GM12864 (cell line): ENCODE measurements at regions not wholly inside any gene's neighbourhood (a gene's known extent, or its start where the extent isn't known, plus 50 kb on each side); places are given as distances from the start of the nearest gene placed in this dataset.

Source experiments
- DNase-seq: peaks from one replicate; pipeline ENCODE4 v3.0.0-alpha.2; 2011; ENCODE audit warnings: low read depth
- H3K4me3 ChIP-seq: 2 replicates; pipeline ENCODE4 v1.5.1; 2011; ENCODE audit warnings: mild to moderate bottlenecking, low read depth, low read length, control low read depth
- TF ChIP-seq, protein P1 (sequence below): IDR thresholded peaks from 2 replicates; pipeline ENCODE4 v1.5.1; 2011; ENCODE audit warnings: low read depth, mild to moderate bottlenecking, moderate library complexity, low read length, control low read depth, inconsistent platforms; ENCODE audit errors: missing control alignments

DNA sequence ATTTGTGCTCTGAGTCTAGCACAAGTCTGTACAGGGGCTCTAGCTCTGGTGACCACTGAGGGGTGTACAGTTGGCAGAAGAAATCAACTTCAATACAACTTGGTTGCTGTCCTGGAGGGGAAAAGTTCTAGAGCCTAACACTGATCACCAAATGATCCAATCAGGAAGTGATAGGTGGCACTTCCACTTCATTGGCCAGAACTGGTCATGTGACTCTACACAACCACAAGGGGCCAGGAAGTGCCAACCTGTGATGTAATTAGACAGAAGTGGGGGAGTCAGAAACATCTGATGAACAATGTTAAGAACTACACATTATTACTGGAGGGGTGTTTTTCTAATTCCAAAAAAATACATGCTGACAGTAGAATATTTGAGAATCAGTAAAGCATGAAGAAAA lies 401.6 kb downstream of the VRK1 start:
- TF ChIP-seq, protein P1, sequence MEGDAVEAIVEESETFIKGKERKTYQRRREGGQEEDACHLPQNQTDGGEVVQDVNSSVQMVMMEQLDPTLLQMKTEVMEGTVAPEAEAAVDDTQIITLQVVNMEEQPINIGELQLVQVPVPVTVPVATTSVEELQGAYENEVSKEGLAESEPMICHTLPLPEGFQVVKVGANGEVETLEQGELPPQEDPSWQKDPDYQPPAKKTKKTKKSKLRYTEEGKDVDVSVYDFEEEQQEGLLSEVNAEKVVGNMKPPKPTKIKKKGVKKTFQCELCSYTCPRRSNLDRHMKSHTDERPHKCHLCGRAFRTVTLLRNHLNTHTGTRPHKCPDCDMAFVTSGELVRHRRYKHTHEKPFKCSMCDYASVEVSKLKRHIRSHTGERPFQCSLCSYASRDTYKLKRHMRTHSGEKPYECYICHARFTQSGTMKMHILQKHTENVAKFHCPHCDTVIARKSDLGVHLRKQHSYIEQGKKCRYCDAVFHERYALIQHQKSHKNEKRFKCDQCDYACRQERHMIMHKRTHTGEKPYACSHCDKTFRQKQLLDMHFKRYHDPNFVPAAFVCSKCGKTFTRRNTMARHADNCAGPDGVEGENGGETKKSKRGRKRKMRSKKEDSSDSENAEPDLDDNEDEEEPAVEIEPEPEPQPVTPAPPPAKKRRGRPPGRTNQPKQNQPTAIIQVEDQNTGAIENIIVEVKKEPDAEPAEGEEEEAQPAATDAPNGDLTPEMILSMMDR, result no peak
- no peak for DNase-seq
- no peak overlapping the region for H3K4me3 ChIP-seq

DNA sequence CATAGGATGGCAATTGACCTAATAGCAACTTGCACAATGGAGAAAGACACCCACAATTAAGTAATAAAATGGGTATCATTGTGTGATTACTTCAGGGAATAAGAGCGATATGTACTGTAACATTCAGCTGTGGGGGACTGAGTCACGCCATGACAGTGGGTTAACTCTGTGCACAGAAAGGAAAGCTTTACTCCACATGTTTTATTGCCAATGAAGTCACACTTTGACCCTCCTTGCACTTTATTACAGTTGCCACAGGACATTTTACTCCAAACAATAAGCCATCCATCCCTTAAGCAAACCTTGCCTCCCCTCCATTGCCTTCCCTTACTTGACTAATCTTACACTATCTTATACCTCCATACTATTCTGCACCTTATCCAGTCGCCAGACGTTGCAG lies 403.1 kb downstream of the VRK1 start:
- no peak overlapping the region for H3K4me3 ChIP-seq
- TF ChIP-seq, protein P1, result no peak
- no peak for DNase-seq

- DNase-seq, result no peak
- no peak overlapping the region for H3K4me3 ChIP-seq
- TF ChIP-seq, protein P1, result no peak
Observed at GRCh38 chr14:97206916-97207315, 409.7 kb downstream of the VRK1 start.

GRCh38 chr14:97210202-97210601 lies 413.0 kb downstream of the VRK1 start:
- DNase-seq, result no peak
- TF ChIP-seq, protein P1, result no peak
- no peak overlapping the region for H3K4me3 ChIP-seq

GRCh38 chr14:97212399-97212798 lies 415.2 kb downstream of the VRK1 start:
- TF ChIP-seq, protein P1, result no peak
- no peak for DNase-seq

GRCh38 chr14:97213720-97214119 lies 416.5 kb downstream of the VRK1 start:
- H3K4me3 ChIP-seq, result no peak overlapping the region
- DNase-seq, result no peak
- TF ChIP-seq, protein P1, result no peak

More at GRCh38 chr14:97212399-97212798, 415.2 kb downstream of the VRK1 start:
- no peak overlapping the region for H3K4me3 ChIP-seq

- no peak for DNase-seq
- no peak overlapping the region for H3K4me3 ChIP-seq
- TF ChIP-seq, protein P1, result no peak
Observed at GRCh38 chr14:97215263-97215969, 418.2 kb downstream of the VRK1 start.
